Mesendoderm (in vitro differentiated cells): ENCODE measurements at regions not wholly inside any gene's neighbourhood (a gene's known extent, or its start where the extent isn't known, plus 50 kb on each side); places are given as distances from the start of the nearest gene placed in this dataset.

ENCODE experiments used
- DNase-seq: peaks from one replicate; pipeline ENCODE4 v3.0.0; 2013
- H2AK5ac ChIP-seq: 2 replicates; pipeline ENCODE4 v1.6.1; 2013; ENCODE audit warnings: low read length, inconsistent platforms
- H2BK120ac ChIP-seq: 2 replicates; pipeline ENCODE4 v1.6.1; 2013; ENCODE audit warnings: low read depth, mild to moderate bottlenecking, low read length, moderate library complexity, mixed read lengths
- H2BK15ac ChIP-seq: replicated peaks from 2 replicates; pipeline ENCODE4 v1.6.1; 2013; ENCODE audit warnings: low read depth, mild to moderate bottlenecking, moderate library complexity
- H2BK5ac ChIP-seq: 2 replicates; pipeline ENCODE4 v1.6.1; 2013; ENCODE audit warnings: low read length, inconsistent platforms
- H3K18ac ChIP-seq: 2 replicates; pipeline ENCODE4 v1.6.1; 2013; ENCODE audit warnings: mild to moderate bottlenecking, low read length, mixed read lengths
- H3K23ac ChIP-seq: one replicate; pipeline ENCODE4 v1.6.1; 2013; ENCODE audit warnings: low read length
- H3K27ac ChIP-seq: 2 replicates; pipeline ENCODE4 v1.5.1; 2013; ENCODE audit warnings: low read depth, mild to moderate bottlenecking, inconsistent platforms, low read length, moderate library complexity
- H3K27me3 ChIP-seq: 2 replicates; pipeline ENCODE4 v1.6.1; 2013; ENCODE audit warnings: low read length, control low read depth, mild to moderate bottlenecking, inconsistent platforms; ENCODE audit not compliant: insufficient read depth, poor library complexity
- H3K36me3 ChIP-seq: 2 replicates; pipeline ENCODE4 v1.6.1; 2013; ENCODE audit warnings: low read length, inconsistent platforms; ENCODE audit not compliant: control insufficient read depth, insufficient read depth
- H3K4ac ChIP-seq: one replicate; pipeline ENCODE4 v1.6.1; 2013; ENCODE audit warnings: low read depth, mild to moderate bottlenecking, low read length, moderate library complexity
- H3K4me1 ChIP-seq: 2 replicates; pipeline ENCODE4 v1.6.1; 2013; ENCODE audit warnings: low read depth, low read length, inconsistent platforms; ENCODE audit not compliant: control insufficient read depth
- H3K4me2 ChIP-seq: 2 replicates; pipeline ENCODE4 v1.6.1; 2013; ENCODE audit warnings: low read length
- H3K4me3 ChIP-seq: 2 replicates; pipeline ENCODE4 v1.5.1; 2013; ENCODE audit warnings: mild to moderate bottlenecking, low read length
- H3K56ac ChIP-seq: one replicate; pipeline ENCODE4 v1.6.1; 2013; ENCODE audit warnings: low read length
- H3K79me1 ChIP-seq: 2 replicates; pipeline ENCODE4 v1.6.1; 2013; ENCODE audit warnings: low read length, inconsistent platforms
- H3K79me2 ChIP-seq: 2 replicates; pipeline ENCODE4 v1.6.1; 2013; ENCODE audit warnings: mild to moderate bottlenecking, low read length; ENCODE audit not compliant: control insufficient read depth, insufficient read depth
- H3K9ac ChIP-seq: 2 replicates; pipeline ENCODE4 v1.6.1; 2013; ENCODE audit warnings: low read length, inconsistent platforms
- H4K5ac ChIP-seq: one replicate; pipeline ENCODE4 v1.6.1; 2013; ENCODE audit warnings: low read length
- H4K8ac ChIP-seq: one replicate; pipeline ENCODE4 v1.6.1; 2013; ENCODE audit warnings: low read depth, mild to moderate bottlenecking, control low read depth, low read length, moderate library complexity
- WGBS: extraction: QIAGEN DNeasy Blood & Tissue Kit; methylation state at CpG from one replicate; pipeline ENCODE4 v1.1.7; 2013; ENCODE audit warnings: low lambda C conversion rate, missing lambda C conversion rate; ENCODE audit not compliant: insufficient coverage; ENCODE audit errors: extremely low coverage; 5-methylcytosine and 5-hydroxymethylcytosine counted together

DNA sequence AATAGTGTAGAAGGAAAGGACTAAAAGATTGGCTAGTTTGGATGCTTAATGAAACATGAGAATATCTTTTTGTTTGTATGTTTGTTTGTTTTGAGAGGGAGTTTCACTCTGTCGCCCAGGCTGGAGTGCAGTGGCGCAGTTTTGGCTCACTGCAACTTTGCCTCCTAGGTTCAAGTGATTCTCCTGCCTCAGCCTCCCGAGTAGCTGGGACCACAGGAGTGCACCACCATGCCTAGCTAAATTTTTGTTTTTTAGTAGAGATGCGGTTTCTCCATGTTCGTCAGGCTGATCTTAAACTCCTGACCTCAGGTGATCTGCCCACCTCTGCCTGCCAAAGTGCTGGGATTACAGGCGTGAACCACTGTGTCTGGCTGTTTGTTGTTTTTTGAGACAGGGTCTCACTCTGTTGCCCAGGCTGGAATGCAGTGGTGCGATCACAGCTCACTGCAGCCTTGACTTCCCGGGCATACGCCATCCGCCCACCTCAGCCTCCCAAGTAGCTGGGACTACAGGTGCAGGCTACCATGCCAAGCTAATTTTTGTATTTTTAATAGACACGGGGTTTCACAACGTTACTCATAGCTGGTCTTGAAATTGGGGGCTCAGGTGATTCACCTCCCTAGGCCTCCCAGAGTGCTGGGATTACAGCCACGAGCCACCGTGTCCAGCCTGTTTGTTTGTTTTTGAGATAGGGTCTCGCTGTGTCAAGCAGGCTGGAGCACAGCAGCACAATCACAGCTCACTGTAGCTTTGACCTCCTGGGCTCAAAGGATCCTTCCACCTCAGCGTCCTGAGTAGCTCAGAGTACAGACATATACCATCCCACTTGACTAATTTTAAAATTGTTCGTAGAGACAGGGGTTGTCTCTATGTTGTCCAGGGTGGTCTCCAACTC, 209.2 kb downstream of the MYCN start:
- no peak overlapping the region for H2BK5ac ChIP-seq
- no peak overlapping the region for H3K9ac ChIP-seq
- no peak overlapping the region for H4K5ac ChIP-seq
- H3K4me1 ChIP-seq: no peaks in the 10 kb centered on the region
- no peak overlapping the region for H2BK15ac ChIP-seq
- DNase-seq: no peak
- no peak overlapping the region for H3K4me2 ChIP-seq
- H2BK120ac ChIP-seq: no peak overlapping the region
- no peak overlapping the region for H3K23ac ChIP-seq
- no peaks in the 10 kb centered on the region for H3K36me3 ChIP-seq
- H3K79me2 ChIP-seq: no peaks in the 10 kb centered on the region
- no peak overlapping the region for H3K4ac ChIP-seq
- H3K4me3 ChIP-seq: no peak overlapping the region
- no peaks in the 10 kb centered on the region for H3K27me3 ChIP-seq
- H3K18ac ChIP-seq: no peak overlapping the region
- H2AK5ac ChIP-seq: no peak overlapping the region
- no peaks in the 10 kb centered on the region for H3K79me1 ChIP-seq
- no peak overlapping the region for H3K56ac ChIP-seq
- no peak overlapping the region for H4K8ac ChIP-seq
- WGBS: no CpG with 5 or more reads among the region's 17 CpGs
- H3K27ac ChIP-seq: no peak overlapping the region

DNA sequence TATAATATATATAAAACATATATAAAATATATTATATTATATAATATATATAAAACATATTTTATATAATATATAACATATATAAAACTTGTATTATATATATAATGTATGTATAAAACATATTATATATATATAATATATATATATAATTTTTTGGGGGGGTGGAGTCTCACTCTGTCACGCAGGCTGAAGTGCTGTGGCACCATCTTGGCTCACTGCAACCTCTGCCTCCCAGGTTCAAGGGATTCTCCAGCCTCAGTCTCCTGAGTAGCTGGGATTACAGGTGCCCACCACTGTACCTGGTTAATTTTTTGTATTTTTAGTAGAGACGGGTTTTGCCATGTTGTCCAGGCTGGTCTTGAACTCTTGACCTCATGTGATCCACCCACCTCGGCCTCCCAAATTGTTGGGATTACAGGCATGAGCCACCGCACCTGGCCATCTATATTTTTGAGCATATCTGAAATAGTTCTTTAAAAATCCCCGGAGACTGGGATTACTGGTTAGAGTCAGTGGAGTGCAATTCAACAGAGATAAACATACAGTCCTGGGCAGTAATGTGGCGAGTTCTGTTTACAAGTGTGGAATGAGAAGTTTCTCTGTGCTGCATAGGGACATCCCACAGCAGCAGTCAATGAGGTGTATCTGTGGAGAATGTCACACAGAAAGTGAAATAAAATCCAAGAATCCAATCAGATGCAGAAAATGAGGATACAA, 208.4 kb downstream of the MYCN start:
- no peak for DNase-seq
- H2BK15ac ChIP-seq: no peak overlapping the region
- no peak overlapping the region for H4K8ac ChIP-seq
- no peak overlapping the region for H2BK5ac ChIP-seq
- H3K36me3 ChIP-seq: no peaks in the 10 kb centered on the region
- no peak overlapping the region for H3K18ac ChIP-seq
- no peak overlapping the region for H3K4ac ChIP-seq
- H3K56ac ChIP-seq: no peak overlapping the region
- H2BK120ac ChIP-seq: no peak overlapping the region
- no CpG with 5 or more reads among the region's 6 CpGs for WGBS
- H3K27ac ChIP-seq: no peak overlapping the region
- no peak overlapping the region for H4K5ac ChIP-seq
- H3K79me2 ChIP-seq: no peaks in the 10 kb centered on the region
- no peak overlapping the region for H3K23ac ChIP-seq
- no peaks in the 10 kb centered on the region for H3K4me1 ChIP-seq
- no peak overlapping the region for H2AK5ac ChIP-seq
- no peaks in the 10 kb centered on the region for H3K79me1 ChIP-seq
- H3K4me2 ChIP-seq: no peak overlapping the region
- H3K9ac ChIP-seq: no peak overlapping the region
- no peak overlapping the region for H3K4me3 ChIP-seq
- H3K27me3 ChIP-seq: no peaks in the 10 kb centered on the region

DNA sequence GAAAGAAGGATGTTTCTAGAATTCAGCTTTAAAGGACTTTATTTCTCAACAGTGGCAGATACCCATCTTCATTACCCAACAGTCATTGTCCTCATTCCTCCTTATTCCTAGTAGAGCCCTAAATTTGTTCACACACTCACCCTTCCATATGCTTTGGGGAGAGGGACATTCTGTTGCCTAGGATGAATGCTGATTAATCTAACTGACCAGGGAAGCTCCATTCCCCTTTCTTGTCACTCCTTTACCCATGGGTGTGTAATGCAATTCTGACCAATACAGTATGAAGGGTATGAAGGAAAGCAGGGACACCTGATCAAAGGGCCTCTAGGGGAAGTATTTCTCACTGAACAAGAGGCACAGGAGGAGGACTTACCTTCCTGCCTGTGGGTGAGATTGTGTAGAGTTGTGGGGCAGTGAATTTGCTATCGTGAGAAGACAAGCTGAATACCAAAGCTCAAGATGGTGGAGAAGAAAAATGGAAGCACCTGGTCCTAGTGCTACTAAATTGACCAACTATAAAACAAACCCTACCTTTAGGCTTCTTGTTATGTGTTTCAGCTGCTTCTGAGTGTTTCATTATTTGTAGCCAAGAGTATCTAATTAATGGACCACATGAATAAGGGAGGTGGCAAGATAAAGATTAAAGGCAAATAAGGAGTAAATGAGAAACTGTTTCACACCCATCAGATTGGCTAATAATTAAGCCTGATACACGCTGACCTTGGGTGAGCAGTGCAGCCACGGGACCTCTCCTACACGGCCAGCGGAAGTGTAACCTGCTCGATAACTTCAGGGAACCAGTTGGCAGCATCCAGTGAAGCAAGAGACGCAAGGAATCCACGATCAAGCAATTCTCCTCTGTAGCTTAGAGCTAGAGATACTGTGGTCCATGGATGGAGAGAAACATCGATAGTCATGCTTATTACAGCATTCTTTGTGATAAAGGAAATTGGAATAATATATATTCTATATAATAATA, 202.3 kb downstream of the MYCN start:
- Histone ChIP-seq H3K56ac (no peak overlapping the region), H3K79me1 (no peaks in the 10 kb centered on the region), H3K4me3 (no peak overlapping the region), H3K9ac (no peak overlapping the region), H3K36me3 (no peaks in the 10 kb centered on the region), H3K23ac (no peak overlapping the region), H4K5ac (no peak overlapping the region), H3K4ac (no peak overlapping the region), H3K18ac (no peak overlapping the region), H4K8ac (no peak overlapping the region), H3K79me2 (no peaks in the 10 kb centered on the region), H2BK15ac (no peak overlapping the region), H3K27ac (no peak overlapping the region), H3K4me2 (no peak overlapping the region), H2BK120ac (no peak overlapping the region), H2AK5ac (no peak overlapping the region), H3K27me3 (no peaks in the 10 kb centered on the region), H3K4me1 (no peaks in the 10 kb centered on the region), H2BK5ac (no peak overlapping the region)
- no peak for DNase-seq
- no CpG with 5 or more reads among the region's 9 CpGs for WGBS

DNA sequence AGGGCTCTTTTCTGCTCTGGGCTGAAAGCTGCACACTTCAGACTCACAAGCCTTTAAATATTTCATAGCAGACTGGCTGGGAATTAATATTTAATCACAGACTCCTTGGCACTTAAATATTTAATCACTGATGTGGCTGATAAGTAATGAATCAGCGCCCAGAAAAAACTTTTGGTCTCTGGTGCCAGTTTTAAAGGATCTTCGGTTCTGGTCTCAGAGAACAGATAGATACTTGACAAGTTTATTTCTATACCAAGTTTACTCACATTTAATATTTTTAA, 201.2 kb downstream of the MYCN start:
- H3K36me3 ChIP-seq: no peaks in the 10 kb centered on the region
- no peaks in the 10 kb centered on the region for H3K27me3 ChIP-seq
- H3K27ac ChIP-seq: no peak overlapping the region
- H3K18ac ChIP-seq: no peak overlapping the region
- H3K79me1 ChIP-seq: no peaks in the 10 kb centered on the region
- H2BK120ac ChIP-seq: no peak overlapping the region
- no peak overlapping the region for H2AK5ac ChIP-seq
- DNase-seq: no peak
- H2BK15ac ChIP-seq: no peak overlapping the region
- H3K56ac ChIP-seq: no peak overlapping the region
- no peak overlapping the region for H4K5ac ChIP-seq
- no peak overlapping the region for H2BK5ac ChIP-seq
- no peak overlapping the region for H3K4me3 ChIP-seq
- no peak overlapping the region for H3K9ac ChIP-seq
- no CpG with 5 or more reads among the region's 2 CpGs for WGBS
- no peak overlapping the region for H3K4ac ChIP-seq
- no peak overlapping the region for H4K8ac ChIP-seq
- H3K4me2 ChIP-seq: no peak overlapping the region
- H3K4me1 ChIP-seq: no peaks in the 10 kb centered on the region
- no peaks in the 10 kb centered on the region for H3K79me2 ChIP-seq
- H3K23ac ChIP-seq: no peak overlapping the region

DNA sequence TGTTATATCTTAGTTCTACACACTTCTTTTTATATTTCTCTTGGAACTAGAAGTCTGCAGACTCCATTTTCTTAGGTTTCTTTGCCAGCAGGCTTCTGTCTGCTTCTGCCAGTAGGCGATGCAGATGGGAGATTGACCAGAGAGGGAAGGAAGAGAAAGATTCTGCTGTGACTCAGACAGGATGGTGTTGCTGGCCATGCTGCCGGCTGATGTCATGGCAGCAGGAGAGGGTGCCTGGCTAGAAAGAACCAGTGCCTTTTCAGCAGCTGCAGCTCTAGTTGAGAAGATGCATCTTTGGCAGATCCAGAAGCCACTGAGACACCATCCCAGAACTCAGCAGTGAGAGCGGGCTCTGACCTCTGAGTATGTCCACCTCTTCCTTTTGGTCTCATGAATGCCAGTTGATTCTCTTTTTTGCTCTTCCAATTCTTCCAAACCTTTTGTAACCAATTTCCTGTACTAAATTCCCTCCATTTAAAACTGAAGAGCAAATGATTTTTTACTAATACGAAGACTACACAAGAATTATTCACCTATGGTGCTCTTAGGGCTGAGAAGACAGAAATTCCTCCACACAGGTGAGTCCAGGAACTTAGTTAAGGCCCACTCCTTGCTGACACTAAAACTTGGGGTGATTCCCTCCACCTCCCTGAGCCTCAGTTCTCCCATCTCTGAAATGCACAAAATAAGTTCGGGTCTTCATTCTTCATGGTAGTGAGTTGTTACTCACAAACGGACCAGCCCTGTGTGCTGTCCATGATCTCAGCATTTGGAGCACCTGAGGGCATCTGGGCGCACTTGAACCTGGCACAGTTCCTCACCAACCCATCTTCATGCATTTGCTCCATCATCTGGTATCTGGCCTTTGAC, 200.7 kb downstream of the MYCN start:
- no peaks in the 10 kb centered on the region for H3K79me1 ChIP-seq
- H3K79me2 ChIP-seq: no peaks in the 10 kb centered on the region
- no peaks in the 10 kb centered on the region for H3K4me1 ChIP-seq
- H3K18ac ChIP-seq: no peak overlapping the region
- no peak overlapping the region for H3K4me2 ChIP-seq
- no peak overlapping the region for H2BK5ac ChIP-seq
- no peak for DNase-seq
- H3K4me3 ChIP-seq: no peak overlapping the region
- H3K36me3 ChIP-seq: no peaks in the 10 kb centered on the region
- H3K27ac ChIP-seq: no peak overlapping the region
- no peak overlapping the region for H4K8ac ChIP-seq
- H2BK15ac ChIP-seq: no peak overlapping the region
- H2BK120ac ChIP-seq: no peak overlapping the region
- no peak overlapping the region for H3K23ac ChIP-seq
- no peak overlapping the region for H4K5ac ChIP-seq
- H3K27me3 ChIP-seq: no peaks in the 10 kb centered on the region
- WGBS: no CpG with 5 or more reads among the region's 7 CpGs
- no peak overlapping the region for H3K4ac ChIP-seq
- H3K9ac ChIP-seq: no peak overlapping the region
- no peak overlapping the region for H3K56ac ChIP-seq
- H2AK5ac ChIP-seq: no peak overlapping the region
